Stomach (tissue), 4 donors: ENCODE measurements at regions not wholly inside any gene's neighbourhood (a gene's known extent, or its start where the extent isn't known, plus 50 kb on each side); places are given as distances from the start of the nearest gene placed in this dataset.

Experiments
- CTCF ChIP-seq, 7 experiments: fragments of 450-650 bp in 4 of 7; fragments of 200-600 bp in 3 of 7; sonication (generic) in 3 of 7; IDR thresholded peaks; one replicate each; pipeline ENCODE4 v1.5.1; 2016 to 2019; ENCODE audit warnings: antibody characterized with exemption in 7 of 7, control low read depth in 2 of 7, mild to moderate bottlenecking in 1 of 7
- EP300 ChIP-seq: sonication (generic); formaldehyde crosslinking; IDR thresholded peaks from one replicate; pipeline ENCODE4 v1.6.1; 2017; ENCODE audit warnings: antibody characterized with exemption
- POLR2A ChIP-seq, 4 donors: fragments of 450-650 bp; IDR thresholded peaks; one replicate each; pipeline ENCODE4 v1.6.1; 2016; ENCODE audit warnings: antibody characterized with exemption in 4 of 4, control low read depth in 2 of 4, mild to moderate bottlenecking in 1 of 4, moderate library complexity in 1 of 4
- POLR2AphosphoS5 ChIP-seq, 3 donors: sonication (generic); formaldehyde crosslinking; IDR thresholded peaks; one replicate each; pipeline ENCODE4 v1.6.1; 2016; ENCODE audit warnings: antibody characterized with exemption in 3 of 3

GRCh38 chr4:24114919-24115500 is 225.2 kb upstream of the PPARGC1A start:
- TF ChIP-seq CTCF (IDR thresholded peaks at IDR 0.05) (no peak), POLR2A (IDR thresholded peaks at IDR 0.05) (no peak), POLR2AphosphoS5 (IDR thresholded peaks at IDR 0.05) (no peak), EP300 (no peak)
